Right kidney (tissue), 1 donor: ENCODE measurements at regions not wholly inside any gene's neighbourhood (a gene's known extent, or its start where the extent isn't known, plus 50 kb on each side); places are given as distances from the start of the nearest gene placed in this dataset.

Experiments
- DNase-seq: peaks from one replicate; pipeline ENCODE4 v3.0.0-alpha.2; 2016

- no peak for DNase-seq
These were observed 758.7 kb downstream of the BRD1 start for GRCh38 chr22:49068861-49069500.

GRCh38 chr22:49067504-49067903 lies 760.2 kb downstream of the BRD1 start:
- DNase-seq, result no peak

- no peak for DNase-seq
These were observed 761.1 kb downstream of the BRD1 start for GRCh38 chr22:49066619-49067018.

GRCh38 chr22:49064836-49065235 lies 762.8 kb downstream of the BRD1 start:
- DNase-seq, result no peak

GRCh38 chr22:49063545-49063890 lies 764.2 kb downstream of the BRD1 start:
- no peak for DNase-seq

GRCh38 chr22:49062802-49063544 lies 764.7 kb downstream of the BRD1 start:
- no peak for DNase-seq

- DNase-seq, result no peak
These were observed 765.4 kb downstream of the BRD1 start for GRCh38 chr22:49062155-49062801.

- no peak for DNase-seq
These were observed 769.8 kb downstream of the BRD1 start for GRCh38 chr22:49057910-49058309.

DNA sequence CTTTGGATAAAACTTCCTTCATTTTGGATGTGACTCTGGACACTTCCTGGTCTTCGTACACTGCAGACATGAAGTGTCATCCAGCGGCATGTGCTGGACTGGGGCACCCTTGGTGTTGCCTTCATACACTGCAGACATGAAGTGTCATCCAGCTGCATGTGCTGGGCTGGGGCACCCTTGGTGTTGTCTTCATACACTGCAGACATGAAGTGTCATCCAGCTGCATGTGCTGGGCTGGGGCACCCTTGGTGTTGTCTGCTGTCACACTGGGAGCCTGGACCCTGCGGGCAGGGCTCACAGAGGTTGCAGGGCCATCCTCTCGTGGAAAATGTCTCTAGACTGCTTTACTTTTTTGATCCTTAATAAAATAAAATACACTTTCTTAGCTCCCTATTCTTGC lies 771.4 kb downstream of the BRD1 start:
- DNase-seq, result no peak

- no peak for DNase-seq
These were observed 772.3 kb downstream of the BRD1 start for GRCh38 chr22:49055406-49055805.

GRCh38 chr22:49053578-49053977 lies 774.1 kb downstream of the BRD1 start:
- DNase-seq, result no peak

DNA sequence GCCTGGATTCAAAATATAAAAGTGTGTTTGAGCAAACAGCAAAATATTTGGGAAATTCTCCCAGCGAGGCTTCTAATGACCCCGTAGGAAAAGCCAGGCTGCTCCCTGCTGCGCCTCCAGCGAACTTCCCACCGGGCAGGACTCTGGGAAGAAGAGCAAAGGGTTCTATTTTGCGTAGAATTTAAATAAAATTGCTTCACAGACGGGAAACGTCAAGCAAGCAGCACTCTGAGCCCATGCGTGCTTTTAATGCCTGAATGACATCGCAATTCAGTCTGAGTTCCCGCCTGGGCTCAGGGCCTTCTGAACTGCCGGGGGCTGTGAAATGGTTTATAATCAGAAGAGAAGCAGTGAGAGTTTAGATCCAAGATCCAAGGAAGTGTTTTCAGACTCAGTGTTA lies 775.1 kb downstream of the BRD1 start:
- no peak for DNase-seq

GRCh38 chr22:49052023-49052538 lies 775.6 kb downstream of the BRD1 start:
- DNase-seq, result peak; percentile 45

- no peak for DNase-seq
These were observed 776.1 kb downstream of the BRD1 start for GRCh38 chr22:49051491-49052022.

DNA sequence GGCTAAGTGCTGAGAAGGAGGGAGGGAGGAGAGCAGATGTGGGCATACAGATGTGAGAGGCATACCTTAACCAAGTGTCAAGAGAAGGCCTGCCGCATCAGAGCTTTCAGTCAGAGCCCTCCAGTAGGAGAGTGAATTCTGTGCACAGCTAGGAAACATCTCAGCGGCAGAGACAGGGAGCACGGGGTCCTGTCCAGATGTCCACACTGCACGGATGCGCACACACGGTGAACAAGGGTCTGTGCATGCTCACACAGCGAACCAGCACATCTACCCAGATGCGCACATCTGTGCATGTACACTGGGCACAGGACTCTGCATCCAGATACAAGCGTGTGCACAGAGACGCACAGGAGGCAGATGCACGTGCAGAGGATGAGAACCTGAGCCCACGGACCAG lies 778.0 kb downstream of the BRD1 start:
- DNase-seq, result no peak

- DNase-seq, result no peak
These were observed 779.1 kb downstream of the BRD1 start for GRCh38 chr22:49048591-49048990.

GRCh38 chr22:49047447-49047846 lies 780.2 kb downstream of the BRD1 start:
- DNase-seq, result no peak

- DNase-seq, result peak; percentile 25
These were observed 780.9 kb downstream of the BRD1 start for GRCh38 chr22:49046546-49047361.

- no peak for DNase-seq
These were observed 781.6 kb downstream of the BRD1 start for GRCh38 chr22:49046000-49046545.

- no peak for DNase-seq
These were observed 782.4 kb downstream of the BRD1 start for GRCh38 chr22:49045276-49045675.

DNA sequence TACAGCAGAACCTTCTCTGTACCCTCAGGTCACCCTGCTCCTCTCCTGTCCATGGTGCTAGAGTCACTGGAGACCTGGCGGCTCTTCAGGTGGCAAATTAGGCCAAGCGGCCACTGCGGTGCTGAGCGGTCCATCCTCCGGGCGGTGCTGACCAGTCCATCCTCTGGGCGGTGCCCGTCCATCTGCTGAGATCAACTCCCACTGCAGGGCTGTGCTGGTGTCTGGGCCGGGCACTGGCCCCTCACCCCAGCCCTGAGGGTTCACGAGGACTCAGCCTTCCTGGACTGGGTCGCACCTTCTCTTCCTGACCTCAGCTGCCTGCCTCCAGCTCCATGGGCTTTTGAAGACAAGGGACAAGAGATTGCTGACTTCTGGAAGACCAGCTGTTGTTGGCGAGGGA lies 782.9 kb downstream of the BRD1 start:
- DNase-seq, result no peak

GRCh38 chr22:49044091-49044490 lies 783.6 kb downstream of the BRD1 start:
- DNase-seq, result no peak
